Activated CD4-positive, alpha-beta T cell treated with anti-CD3 and anti-CD28 coated beads for 24 hours (primary cell): ENCODE measurements at regions not wholly inside any gene's neighbourhood (a gene's known extent, or its start where the extent isn't known, plus 50 kb on each side); places are given as distances from the start of the nearest gene placed in this dataset.

Experiments
- DNase-seq, 2 donors: peaks; one replicate each; pipeline ENCODE4 v3.0.0-alpha.2; 2020; ENCODE audit warnings: low read depth in 2 of 2

DNA sequence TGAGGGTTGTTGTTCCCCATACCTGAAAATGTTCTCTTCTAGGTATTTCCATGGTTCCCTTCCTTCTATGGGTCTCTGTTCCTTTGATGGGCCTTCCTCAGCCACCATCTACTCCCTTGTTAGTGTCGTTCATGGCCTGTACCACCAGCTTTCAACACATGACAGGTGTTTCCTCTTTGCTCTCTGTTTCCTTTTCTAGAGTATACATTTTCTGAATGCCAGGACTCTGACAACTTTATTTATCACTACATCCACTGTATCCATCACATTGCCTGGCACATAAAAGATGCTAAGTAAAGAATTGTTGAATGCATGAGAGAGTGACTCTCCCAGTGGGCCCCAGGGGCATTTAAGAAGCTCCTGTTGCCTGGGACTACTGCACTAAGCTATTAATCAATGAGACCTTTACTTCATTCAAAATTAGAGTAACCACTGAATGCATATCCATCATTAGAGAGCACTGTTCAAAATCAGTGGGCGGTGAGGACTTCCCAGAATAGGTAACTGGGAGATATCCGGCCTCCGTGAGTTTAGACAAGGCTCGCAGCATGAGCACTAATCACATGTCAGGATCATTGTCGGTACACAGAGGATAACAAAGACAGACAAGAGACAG lies 255.0 kb downstream of the CBLN1 start:
- DNase-seq: no peak

DNA sequence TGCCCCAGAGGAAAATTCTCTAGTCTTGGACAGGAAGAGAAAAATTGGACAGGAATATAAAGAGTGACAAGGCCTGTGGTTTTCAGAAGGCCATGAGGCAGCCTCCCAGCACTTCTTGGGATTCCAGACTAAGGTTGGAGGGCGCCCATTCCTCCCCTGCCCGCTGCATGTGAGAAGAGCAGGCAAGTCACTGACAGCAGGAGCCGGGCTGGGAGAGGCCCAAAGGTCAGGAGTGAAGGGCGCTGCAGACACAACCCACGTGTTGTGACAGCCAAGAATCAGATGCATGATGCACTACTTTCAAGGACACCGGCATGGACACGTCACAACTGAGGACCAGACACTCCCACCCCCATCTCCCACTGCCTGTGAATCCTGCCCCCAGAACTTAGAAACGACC lies 256.7 kb downstream of the CBLN1 start:
- DNase-seq: no peak

DNA sequence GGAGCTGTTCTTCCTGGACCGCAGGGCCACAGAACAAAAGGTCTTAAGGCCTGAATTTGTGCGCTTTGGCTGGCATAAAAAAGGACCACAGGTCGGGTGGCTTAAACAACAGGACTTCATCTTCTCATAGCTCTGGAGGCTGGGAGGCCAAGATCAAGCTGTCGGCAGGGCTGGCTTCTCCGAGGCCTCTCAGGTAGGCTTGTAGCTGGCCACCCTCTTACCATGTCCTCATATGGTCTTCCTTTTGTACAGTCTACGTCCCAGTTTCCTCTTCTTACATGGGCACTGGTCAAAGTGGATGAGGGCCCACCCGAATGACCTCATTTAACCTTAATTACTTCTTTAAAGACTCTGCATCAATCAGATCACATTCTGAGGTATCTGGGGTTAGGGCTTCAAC lies 257.6 kb downstream of the CBLN1 start:
- DNase-seq: no peak

DNA sequence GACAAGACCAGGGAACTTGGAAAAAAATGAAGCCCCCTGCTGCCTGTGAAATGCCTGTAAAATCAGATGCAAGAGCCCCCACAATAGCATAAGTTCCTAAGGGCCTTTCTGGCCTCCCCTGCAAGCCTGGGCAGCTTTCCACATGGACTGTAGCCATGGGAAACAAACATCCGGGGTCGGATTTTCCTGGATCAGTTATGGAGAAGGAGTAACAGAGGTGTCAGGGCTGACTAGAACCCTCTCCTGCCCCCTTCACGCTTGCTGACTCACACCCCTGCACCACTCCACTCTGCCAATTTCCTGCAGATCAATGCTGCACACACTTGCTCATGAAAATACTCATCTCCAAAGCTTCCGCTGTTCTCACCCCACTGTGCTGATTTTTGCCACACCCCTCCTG lies 258.6 kb downstream of the CBLN1 start:
- no peak for DNase-seq

DNA sequence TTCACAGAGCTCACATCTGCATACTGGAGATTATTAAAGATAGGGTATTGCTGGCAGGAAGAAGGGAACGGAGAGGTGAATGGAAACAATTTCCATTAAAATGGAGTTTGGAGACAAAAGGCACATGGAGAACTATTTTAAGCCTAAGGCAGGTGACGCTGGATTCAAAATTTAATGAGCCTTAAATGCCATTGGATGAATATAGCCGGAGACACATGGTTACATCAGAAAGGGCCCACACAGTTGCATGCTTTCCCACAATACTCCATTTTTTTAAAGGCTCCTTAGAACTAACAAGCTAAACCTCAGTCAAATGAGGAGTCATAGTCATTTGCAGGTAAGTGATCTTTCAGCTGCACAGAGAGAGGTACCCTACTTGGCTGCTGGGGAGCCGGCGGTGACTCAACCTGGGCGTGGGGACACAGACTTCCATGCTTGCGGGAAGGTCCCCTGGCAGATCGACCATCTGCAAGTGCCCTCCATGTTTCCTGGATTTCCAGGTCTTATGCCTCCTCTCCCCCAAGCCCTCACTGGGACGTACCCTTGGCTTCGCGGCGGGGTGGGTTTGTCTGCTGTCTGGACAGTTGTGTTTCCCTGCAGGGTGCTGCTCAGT lies 259.2 kb downstream of the CBLN1 start:
- no peak for DNase-seq

DNA sequence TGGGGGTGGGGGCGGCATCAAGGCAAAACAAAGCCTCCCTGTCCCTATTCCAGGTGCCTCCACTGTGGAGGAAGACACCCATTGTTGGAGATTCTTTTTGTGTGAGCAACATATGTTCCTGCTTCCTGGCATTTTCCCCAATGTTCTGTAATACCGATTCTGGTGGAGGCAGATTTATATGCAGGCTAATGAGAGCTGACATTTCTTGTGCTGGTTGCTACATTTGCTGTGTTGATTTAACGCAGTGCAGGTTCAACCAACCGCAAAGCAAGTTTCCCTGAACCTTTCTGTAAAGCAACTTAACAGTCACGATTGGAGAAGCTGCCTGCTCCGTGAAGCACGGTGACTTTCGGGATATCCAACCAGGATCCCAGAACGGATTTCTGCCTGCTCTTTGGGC lies 260.5 kb downstream of the CBLN1 start:
- no peak for DNase-seq

DNA sequence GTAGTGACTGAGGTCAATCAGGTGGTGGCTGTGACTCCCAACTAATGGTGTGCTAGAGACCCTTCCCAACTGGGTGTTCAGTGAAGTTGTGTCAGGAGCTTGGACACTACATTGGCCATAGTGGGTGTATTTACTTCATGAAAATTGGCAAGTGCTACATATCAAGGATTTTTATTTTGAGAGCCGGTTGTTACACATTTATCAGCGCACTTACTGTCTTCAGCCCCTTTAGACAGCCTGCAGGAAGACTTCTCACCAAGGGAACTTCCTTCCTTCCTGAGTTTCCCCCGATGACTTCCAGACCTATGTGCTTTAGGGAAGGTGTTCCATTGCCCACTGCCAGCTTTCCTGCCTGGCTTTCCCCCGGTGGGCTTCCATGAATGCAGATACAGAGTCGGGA lies 261.2 kb downstream of the CBLN1 start:
- DNase-seq: no peak

DNA sequence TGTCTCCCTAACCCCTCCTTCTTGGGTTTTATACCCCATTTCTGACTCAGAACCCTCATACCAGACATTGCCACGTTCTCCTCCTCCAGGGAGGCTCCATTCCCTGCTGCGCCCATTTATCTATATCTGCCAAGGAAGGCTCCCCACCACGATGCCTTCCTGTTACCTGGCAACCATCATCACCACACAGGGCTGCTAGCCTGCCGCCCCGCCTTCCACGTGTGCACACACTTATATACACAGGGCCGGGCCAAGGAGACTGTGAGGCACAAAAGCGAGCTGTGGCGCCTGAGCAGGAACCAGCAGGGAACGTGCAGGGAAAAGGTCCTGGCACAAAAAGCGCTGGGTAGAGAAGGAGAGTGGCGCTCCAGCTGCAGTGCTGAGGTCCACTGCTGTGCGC lies 261.8 kb downstream of the CBLN1 start:
- no peak for DNase-seq

DNA sequence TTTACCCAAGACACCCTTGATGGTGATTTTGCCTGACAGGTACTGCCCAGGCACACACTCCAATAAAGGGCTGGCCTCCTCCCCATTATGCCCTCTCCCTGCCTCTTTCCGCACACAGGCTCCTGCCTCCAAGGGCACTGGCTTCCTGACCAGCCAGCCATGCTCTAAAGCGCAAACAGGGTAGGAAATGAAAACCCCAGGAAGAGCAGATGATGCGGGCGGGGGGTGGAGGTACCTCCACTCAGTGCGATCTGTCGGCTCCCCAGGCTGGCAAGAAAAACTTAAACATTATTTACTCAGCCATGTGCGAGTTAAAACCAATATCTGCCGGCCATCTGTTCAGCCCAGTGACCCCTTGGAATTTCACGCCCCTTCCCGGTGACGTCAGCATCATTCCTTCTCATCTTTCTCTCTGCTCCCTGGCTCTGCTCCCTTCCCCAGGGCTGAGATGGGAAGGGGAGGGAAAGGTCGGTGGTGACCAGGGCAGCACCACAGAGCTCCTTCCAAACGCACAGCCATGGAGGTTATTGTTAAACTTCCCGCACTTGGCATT lies 262.5 kb downstream of the CBLN1 start:
- DNase-seq: no peak

DNA sequence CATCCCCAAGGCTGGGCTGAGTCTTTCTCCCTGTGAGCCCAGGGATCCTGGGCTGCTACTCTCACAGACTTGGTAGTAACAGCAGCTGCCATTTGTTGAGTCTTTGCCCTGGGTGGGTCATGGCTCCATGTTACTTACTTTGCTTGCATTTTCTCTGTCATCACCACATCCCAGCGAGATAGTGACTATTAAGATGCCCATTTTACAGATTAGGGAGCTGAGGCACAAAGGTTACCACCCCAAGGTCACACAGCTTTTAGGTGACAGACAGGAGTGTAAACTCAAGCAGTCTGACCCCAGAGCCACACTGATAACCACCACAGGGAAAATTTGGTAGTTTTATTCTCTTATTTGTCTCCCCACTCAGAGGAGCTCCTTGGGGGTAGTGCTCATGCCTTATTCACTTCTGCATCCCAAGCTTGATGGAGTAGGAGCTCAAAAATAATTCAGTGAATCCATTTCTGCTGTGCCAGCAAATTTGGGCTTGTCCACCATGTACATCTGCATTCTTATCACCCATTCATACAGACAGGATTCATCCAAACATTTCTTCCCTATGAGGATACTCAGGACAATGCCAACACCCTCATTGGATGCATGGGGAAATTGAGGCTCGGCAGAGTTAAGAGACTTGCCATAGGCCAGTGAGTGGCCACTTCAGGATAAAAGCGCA lies 263.2 kb downstream of the CBLN1 start:
- no peak for DNase-seq

DNA sequence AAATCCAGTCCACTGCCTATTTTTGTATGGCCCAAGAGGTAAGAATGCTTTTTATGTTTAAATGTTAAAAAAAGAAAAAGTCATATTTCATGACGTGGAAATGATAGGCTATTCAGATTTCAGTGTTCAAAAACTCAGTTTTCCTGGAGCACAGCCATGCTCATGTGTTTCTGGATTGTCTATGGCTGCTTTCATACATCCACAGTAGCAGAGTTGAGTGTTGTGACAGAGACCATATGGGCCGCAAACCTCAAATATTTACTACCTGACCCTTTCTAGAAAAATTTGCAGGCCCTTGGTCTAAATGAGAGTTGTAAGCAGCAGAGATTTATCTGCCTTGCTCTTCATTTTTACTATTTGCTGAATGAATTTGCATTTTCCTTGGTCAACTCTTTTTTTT lies 264.1 kb downstream of the CBLN1 start:
- DNase-seq: no peak

DNA sequence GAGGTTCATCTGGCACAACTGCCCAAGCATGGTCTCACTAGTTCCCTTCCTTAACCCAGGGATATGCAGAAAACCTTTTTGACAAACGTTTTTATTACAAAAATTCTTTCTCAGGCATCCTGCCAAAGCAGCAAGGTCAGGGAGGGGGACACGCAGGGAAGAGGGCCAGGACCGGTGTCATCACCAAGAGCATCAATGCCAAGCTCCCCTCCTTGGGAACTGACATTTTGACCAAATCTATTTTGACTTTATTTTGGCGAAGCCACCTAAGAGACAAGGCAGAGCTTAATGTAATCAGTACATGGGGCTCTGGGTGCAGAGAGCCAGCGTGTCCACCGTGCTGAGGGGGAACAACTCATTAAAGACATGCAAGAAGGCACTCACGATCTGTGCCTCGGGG lies 265.2 kb downstream of the CBLN1 start:
- no peak for DNase-seq

DNA sequence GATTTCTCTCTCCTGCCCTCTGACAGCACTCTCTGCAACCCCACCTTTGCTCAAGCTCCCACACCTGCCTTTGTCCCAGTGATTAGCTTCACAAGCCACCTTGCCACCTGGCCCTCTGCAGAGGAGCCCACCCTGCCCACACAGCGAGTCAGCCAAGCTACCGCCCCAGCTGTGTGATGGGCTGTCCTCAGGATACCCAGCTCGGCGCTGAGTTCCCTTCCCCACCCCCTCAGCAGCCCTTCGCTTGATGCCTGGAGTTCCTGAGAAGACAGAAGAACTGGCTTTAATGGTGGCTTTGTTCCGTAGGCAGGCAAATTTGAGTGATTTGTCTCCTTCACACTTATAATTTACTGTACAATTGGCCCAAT lies 266.4 kb downstream of the CBLN1 start:
- DNase-seq: no peak

DNA sequence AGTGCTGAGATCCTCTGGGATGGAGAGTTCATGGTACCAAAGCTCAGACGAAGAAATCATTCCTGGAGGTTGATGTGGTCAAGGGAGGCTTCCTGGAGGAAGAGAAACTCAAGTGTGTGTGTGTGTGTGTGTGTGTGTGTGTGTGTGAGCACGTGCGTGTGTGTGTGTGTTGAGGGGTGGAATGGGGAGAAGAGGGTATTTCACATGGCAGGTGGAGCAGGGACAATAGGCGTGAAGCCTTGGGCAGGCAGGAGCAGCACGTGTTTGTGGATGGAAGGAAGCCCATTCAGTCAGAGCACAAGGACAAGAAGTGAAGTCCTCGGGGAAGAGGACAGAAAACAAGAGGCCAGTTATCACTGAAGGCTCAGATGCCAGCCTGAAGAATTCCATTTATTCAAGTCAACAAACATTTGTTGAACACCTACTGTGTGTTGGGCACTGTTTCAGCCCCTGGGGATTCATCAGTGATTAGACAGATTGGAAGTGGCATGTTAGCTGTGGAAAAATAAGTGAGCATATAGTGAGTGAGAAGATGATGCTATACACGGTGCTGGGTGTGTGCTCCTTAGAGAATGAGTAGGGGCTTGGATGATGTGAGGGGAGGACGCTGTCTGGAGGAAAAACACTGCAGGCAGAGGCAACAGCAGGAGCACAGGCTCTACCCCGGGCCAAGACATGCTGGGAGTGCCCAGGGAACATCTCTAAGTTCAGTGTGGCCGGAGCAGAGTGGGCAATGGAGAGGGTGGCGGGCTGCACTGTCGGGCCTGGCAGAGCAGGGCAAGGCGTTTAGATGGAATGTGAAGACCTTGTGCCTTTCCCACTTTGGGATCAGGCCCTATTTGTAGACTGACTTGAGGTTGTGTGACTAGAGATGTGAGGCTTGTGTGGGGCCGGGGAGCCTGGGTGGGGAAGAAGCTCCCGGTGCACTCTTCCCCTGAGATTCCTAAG lies 267.1 kb downstream of the CBLN1 start:
- DNase-seq: no peak

DNA sequence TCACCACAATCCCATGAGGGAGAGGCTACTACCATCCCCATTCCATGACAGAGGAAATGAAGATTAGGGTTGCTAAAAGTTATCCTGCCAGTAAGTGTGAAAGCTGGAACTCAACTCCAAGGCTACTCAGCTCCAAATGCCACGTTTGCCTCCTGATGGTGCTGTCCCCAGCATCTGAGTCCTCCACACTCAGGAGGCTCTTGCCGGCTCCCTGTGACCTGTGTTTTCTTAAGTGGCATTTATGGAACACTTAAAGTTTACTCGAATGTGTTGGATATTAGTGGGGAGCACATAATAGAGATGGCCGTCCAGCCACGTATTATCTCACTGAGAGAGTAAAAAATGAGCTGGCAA lies 267.9 kb downstream of the CBLN1 start:
- no peak for DNase-seq

DNA sequence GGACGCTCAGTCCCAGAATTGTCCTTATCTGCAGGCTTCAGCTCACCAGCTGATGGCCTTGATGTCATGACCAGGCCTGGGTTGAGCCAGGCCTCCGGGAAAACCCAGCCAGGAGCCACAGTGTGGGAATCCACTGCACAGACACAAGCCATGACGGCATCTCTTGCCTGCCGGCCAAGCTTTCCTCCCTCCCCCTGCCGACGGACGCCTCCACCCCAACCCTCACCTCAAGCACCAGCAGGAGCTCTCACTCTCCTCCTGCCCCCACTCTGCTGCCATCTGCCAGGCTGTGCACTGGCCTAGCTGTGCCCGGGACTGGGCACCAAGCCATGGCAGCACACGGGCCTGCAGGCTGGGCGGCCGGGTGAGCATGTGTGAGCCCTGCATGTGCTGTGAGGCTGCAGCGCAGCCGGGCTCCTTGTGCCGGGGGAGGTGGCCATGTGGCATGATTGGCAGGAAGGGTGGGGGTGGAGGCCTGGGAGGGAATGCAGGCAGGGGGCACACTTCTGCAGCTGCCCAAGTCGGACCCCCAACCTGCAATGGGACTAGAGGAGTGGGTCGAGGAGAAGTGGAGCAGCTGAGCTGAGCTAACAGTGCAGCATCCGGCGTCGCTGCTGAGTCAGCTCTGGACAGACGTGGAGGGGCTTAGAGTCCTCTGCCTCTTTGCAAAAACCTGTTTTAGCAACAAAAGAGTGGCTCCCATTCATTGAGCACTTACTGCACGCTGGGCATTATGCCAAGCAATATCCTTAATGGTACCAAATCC lies 268.5 kb downstream of the CBLN1 start:
- DNase-seq: no peak

DNA sequence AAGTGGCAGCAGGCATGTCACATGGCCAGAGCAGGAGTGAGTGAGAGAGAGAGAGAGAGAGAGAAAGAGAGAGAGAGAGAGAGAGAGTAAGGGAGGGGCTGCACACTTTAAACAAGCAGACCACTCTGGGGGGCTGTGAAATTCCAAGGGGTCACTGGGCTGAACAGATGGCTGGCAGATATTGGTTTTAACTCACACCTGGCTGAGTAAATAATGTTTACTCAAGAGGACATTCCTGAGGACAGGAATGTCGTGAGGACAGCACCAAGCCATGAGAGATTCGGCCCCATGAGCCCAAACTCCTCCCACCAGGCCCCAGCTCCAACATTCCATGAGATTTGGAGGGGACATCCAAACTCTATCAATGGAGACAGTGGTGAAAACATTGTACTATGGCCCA lies 269.7 kb downstream of the CBLN1 start:
- no peak for DNase-seq

DNA sequence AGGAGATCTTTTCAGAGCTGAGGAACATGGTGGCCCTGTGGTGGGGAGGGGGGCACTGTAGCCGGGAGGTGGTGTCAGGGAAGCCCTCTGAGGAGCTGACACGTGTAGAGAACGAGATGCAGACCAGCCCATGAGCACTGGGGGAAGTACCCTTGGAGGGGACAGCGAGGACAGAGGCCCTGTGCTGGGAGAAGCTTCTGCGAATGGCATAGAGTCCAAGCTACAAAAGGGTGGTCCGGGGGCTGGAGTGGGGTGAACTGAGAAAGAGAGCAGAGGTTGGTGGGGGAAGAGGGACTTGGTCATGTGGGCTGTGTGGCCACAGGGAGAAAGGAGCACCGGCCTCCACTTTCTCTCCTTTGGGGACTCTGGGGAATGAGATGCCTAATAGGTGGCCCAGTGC lies 270.8 kb downstream of the CBLN1 start:
- no peak for DNase-seq

DNA sequence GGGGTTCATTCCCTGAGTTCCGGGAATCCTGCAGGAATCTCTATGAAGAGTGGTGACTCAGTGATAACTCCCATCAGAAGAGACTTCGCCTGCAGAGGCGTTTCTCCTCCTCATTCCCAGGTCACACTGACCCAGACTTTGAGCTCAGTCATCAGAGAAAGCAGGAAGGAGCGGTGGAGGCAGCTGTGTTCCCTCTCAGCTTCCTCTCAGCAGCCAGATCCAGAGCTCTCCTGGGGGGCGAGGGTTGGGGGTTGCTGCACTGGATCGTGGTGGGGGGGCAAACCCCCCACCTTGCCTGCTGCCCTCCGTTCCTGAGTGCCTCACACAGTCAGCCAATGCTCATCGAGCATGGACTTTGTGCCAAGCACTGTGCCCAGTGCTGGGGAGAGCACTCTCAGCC lies 271.2 kb downstream of the CBLN1 start:
- DNase-seq: no peak

DNA sequence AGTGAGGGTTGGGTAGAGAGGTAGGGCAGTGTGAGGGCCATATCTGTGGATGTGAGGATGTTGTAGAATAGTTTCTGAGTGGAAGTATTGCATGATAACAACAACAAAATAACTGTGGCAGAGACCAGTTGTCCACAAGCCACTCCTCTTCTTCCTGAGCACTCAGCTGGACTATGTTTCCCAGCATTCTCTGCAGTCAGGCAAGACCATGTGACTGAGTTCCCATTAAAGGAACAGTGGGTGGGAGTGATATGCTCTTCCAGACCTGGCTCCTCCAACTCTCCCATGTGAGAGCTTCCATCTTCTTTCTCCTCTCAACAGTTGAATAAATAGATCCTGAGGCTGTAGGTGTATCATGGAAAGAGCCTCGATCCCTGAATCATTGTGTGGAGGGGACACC lies 272.4 kb downstream of the CBLN1 start:
- no peak for DNase-seq

DNA sequence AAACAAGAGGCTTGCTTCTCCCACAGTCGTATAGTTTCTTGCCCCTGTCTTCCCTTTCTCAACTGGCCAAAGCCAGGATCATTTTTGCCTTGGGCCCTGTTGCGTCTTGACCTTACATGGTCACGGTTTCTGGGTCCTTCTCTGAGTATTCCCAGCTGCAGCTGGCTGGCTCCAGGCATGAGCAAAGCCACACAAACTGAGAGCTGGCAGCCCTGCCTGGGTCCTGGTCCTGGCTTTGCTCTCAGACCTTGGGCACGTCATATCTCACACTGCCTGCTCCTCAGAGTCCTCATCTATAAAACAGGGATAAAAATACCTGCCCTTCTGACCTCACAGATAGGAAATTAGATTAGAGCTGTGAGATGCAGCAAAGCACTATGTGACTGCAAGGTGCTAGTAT lies 277.6 kb downstream of the CBLN1 start:
- no peak for DNase-seq

DNA sequence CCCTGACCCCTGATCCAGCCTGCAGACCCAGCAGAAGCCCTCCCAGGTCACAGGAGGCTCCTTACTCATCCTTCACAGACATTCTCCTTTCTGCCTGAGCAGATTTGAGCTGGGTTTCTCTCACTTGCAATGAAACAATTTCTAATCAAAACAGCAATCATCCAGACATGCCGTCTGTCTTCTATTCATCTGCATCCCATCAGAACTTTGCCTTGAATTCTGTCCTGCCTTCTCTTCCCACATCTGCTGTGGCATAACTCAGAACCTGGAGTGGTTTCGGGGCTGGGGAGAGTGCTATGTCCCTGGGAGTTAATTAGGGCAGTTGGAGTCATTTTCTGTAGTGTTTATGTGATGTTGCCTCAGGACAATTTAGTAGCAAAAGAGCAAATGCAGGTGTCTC lies 278.6 kb downstream of the CBLN1 start:
- DNase-seq: no peak
